Panc1 (cell line): ENCODE measurements at regions not wholly inside any gene's neighbourhood (a gene's known extent, or its start where the extent isn't known, plus 50 kb on each side); places are given as distances from the start of the nearest gene placed in this dataset.

Source experiments
- ATAC-seq: fragments of 200-7000 bp; cut with Tn5 transposase; 2 replicates; pipeline ENCODE4 v1.9.1; 2020; ENCODE audit warnings: mild to moderate bottlenecking, moderate library complexity
- BruUV-seq: library from RNA; stranded (reverse); fragments of 400-500 nt; replicated peaks from 2 replicates; lab custom pipeline; 2021; lab: Mats Ljungman, UMichigan
- CTCF ChIA-PET: fragments of 300-600 bp; sonication (Branson Sonifier 250); formaldehyde crosslinking; loops from one replicate; lab custom pipeline; 2022; ENCODE audit warnings: antibody characterized with exemption; lab: Charles Lee
- POLR2A ChIA-PET: fragments of 300-600 bp; sonication (Branson Sonifier 250); formaldehyde crosslinking; loops from one replicate; lab custom pipeline; 2022; ENCODE audit warnings: antibody characterized with exemption; lab: Charles Lee
- DNase-seq: peaks from one replicate; pipeline ENCODE4 v3.0.0-alpha.2; 2010; ENCODE audit warnings: low read depth, low spot score
- H3K27ac ChIP-seq: 2 replicates; pipeline ENCODE4 v1.5.1; 2011; ENCODE audit warnings: mild to moderate bottlenecking, low read length, inconsistent platforms
- H3K27me3 ChIP-seq: fragments of 200-500 bp; sonication (Bioruptor generic); 2 replicates; pipeline ENCODE4 v1.6.0; 2014; ENCODE audit warnings: low read length, inconsistent platforms; ENCODE audit not compliant: control insufficient read depth, insufficient read depth
- H3K36me3 ChIP-seq: fragments of 200-500 bp; sonication (Bioruptor generic); 2 replicates; pipeline ENCODE4 v1.5.1; 2014; ENCODE audit warnings: inconsistent platforms, mild to moderate bottlenecking, low read length, moderate library complexity; ENCODE audit not compliant: control insufficient read depth, insufficient read depth
- H3K4me1 ChIP-seq: 2 replicates; pipeline ENCODE4 v1.5.1; 2011; ENCODE audit warnings: inconsistent platforms, mild to moderate bottlenecking, low read length, moderate library complexity; ENCODE audit not compliant: control insufficient read depth, insufficient read depth
- H3K4me3 ChIP-seq, 2 experiments: 2 replicates each; pipeline ENCODE4 v1.5.1; 2011 to 2012; ENCODE audit warnings: low read depth in 2 of 2, low read length in 2 of 2, mild to moderate bottlenecking in 2 of 2, inconsistent platforms in 1 of 2, moderate library complexity in 1 of 2
- H3K9me3 ChIP-seq: fragments of 200-500 bp; sonication (Bioruptor generic); 2 replicates; pipeline ENCODE4 v1.5.1; 2014; ENCODE audit warnings: low read depth, mild to moderate bottlenecking, inconsistent platforms, low read length, moderate library complexity; ENCODE audit not compliant: control insufficient read depth, insufficient read depth
- CTCF ChIP-seq: fragments of 450-650 bp; IDR thresholded peaks from 2 replicates; pipeline ENCODE4 v1.5.1; 2017; ENCODE audit warnings: mild to moderate bottlenecking
- POLR2AphosphoS5 ChIP-seq: IDR thresholded peaks from 2 replicates; pipeline ENCODE4 v1.6.1; 2012; ENCODE audit warnings: mild to moderate bottlenecking, low read depth, low read length, moderate library complexity
- REST ChIP-seq, 2 experiments: IDR thresholded peaks; 2 replicates each; pipeline ENCODE4 v1.6.1; 2011 to 2012; ENCODE audit warnings: low read depth in 2 of 2, control low read depth in 1 of 2, low read length in 1 of 2, mild to moderate bottlenecking in 1 of 2, moderate library complexity in 1 of 2; ENCODE audit not compliant: insufficient read depth in 1 of 2
- SIN3A ChIP-seq: IDR thresholded peaks from 2 replicates; pipeline ENCODE4 v1.6.1; 2012; ENCODE audit warnings: low read depth, mild to moderate bottlenecking, low read length, moderate library complexity, borderline replicate concordance; ENCODE audit not compliant: insufficient read depth
- TCF7L2 ChIP-seq: IDR thresholded peaks from 2 replicates; pipeline ENCODE4 v1.6.1; 2011; ENCODE audit warnings: mild to moderate bottlenecking, low read depth, low read length, inconsistent platforms
- in situ Hi-C: cut with HindIII; loops from 2 replicates; pipeline ENCODE4 v1.10.0; 2016; ENCODE audit warnings: low sequenced_read_pairs, low pct_unique_long_range_greater_than_20kb
- intact Hi-C: fragments of 100-400 bp; cut with micrococcal nuclease; formaldehyde crosslinking; loops from one replicate; pipeline ENCODE4 v1.10.0; 2022; ENCODE audit not compliant: unreplicated experiment

GRCh38 chrX:4239650-4240540 is 526.4 kb upstream of the PRKX start:
- CTCF ChIA-PET, result no interaction called here
- ATAC-seq, result no peak
- POLR2A ChIA-PET, result no interaction called here
- H3K4me1 ChIP-seq, result no peaks in the 10 kb centered on the region
- no TSS peak for BruUV-seq
- intact Hi-C loops (no loop called here), in situ Hi-C loops (no loop called here)
- no peaks in the 10 kb centered on the region for H3K27me3 ChIP-seq
- H3K9me3 ChIP-seq, result no peaks in the 10 kb centered on the region
- TF ChIP-seq CTCF (no peak), TCF7L2 (no peak), REST (IDR thresholded peaks at IDR 0.05; ENCODE audit: insufficient read depth in 1 of 2, low read depth in 2 of 2, low read length in 1 of 2) (no peak), SIN3A (no peak), POLR2AphosphoS5 (no peak)
- H3K36me3 ChIP-seq, result no peaks in the 10 kb centered on the region
- no peak overlapping the region for H3K27ac ChIP-seq
- H3K4me3 ChIP-seq, result no peak overlapping the region
- DNase-seq, result no peak

GRCh38 chrX:4238916-4239315 is 525.5 kb upstream of the PRKX start:
- no TSS peak for BruUV-seq
- Histone ChIP-seq H3K4me1 (no peaks in the 10 kb centered on the region), H3K9me3 (no peaks in the 10 kb centered on the region), H3K27ac (no peak overlapping the region), H3K27me3 (no peaks in the 10 kb centered on the region), H3K36me3 (no peaks in the 10 kb centered on the region), H3K4me3 (no peak overlapping the region)
- in situ Hi-C loops (no loop called here), intact Hi-C loops (no loop called here)
- no peak for DNase-seq
- ChIA-PET POLR2A (no interaction called here), CTCF (no interaction called here)
- ATAC-seq, result no peak
- TF ChIP-seq SIN3A (no peak), POLR2AphosphoS5 (no peak), CTCF (no peak), TCF7L2 (no peak), REST (IDR thresholded peaks at IDR 0.05; ENCODE audit: insufficient read depth in 1 of 2, low read depth in 2 of 2, low read length in 1 of 2) (no peak)
